HG03139 (cell line): ENCODE measurements at regions not wholly inside any gene's neighbourhood (a gene's known extent, or its start where the extent isn't known, plus 50 kb on each side); places are given as distances from the start of the nearest gene placed in this dataset.
"Not testable (repeated sequence)": the region's sequence is repeated elsewhere in the genome, so short reads cannot be mapped to it uniquely, and the experiment has no call there.

Experiments
- ATAC-seq: cut with Tn5 transposase; IDR thresholded peaks from one replicate; pipeline ENCODE4 v1.9.1; 2021; ENCODE audit not compliant: unreplicated experiment

- not testable (repeated sequence) for ATAC-seq
Observed at GRCh38 chr16:33710696-33711087, 251.3 kb downstream of the TP53TG3F start.

GRCh38 chr16:33711616-33712015 lies 252.2 kb downstream of the TP53TG3F start:
- ATAC-seq = not testable (repeated sequence)

GRCh38 chr16:33712308-33712707 lies 252.9 kb downstream of the TP53TG3F start:
- not testable (repeated sequence) for ATAC-seq

GRCh38 chr16:33712851-33713709 lies 253.7 kb downstream of the TP53TG3F start:
- ATAC-seq = not testable (repeated sequence)

- ATAC-seq = not testable (repeated sequence)
Observed at GRCh38 chr16:33713710-33714538, 254.5 kb downstream of the TP53TG3F start.

GRCh38 chr16:33731167-33731566 lies 271.8 kb downstream of the TP53TG3F start:
- ATAC-seq = not testable (repeated sequence)

GRCh38 chr16:33734650-33735049 lies 275.2 kb downstream of the TP53TG3F start:
- not testable (repeated sequence) for ATAC-seq

- ATAC-seq = not testable (repeated sequence)
Observed at GRCh38 chr16:33766869-33767765, 307.7 kb downstream of the TP53TG3F start.

GRCh38 chr16:33768710-33769109 lies 309.3 kb downstream of the TP53TG3F start:
- ATAC-seq = not testable (repeated sequence)

GRCh38 chr16:33769180-33769846 lies 309.9 kb downstream of the TP53TG3F start:
- ATAC-seq = not testable (repeated sequence)

GRCh38 chr16:33770478-33770877 lies 311.1 kb downstream of the TP53TG3F start:
- not testable (repeated sequence) for ATAC-seq

GRCh38 chr16:33771211-33771610 lies 311.8 kb downstream of the TP53TG3F start:
- not testable (repeated sequence) for ATAC-seq

GRCh38 chr16:33773966-33774365 lies 314.6 kb downstream of the TP53TG3F start:
- not testable (repeated sequence) for ATAC-seq

GRCh38 chr16:33774724-33775123 lies 315.3 kb downstream of the TP53TG3F start:
- ATAC-seq = not testable (repeated sequence)

GRCh38 chr16:33816328-33816944 lies 357.0 kb downstream of the TP53TG3F start:
- not testable (repeated sequence) for ATAC-seq

GRCh38 chr16:33824736-33825135 lies 365.3 kb downstream of the TP53TG3F start:
- ATAC-seq = not testable (repeated sequence)

GRCh38 chr16:33827522-33827921 lies 368.1 kb downstream of the TP53TG3F start:
- not testable (repeated sequence) for ATAC-seq

- ATAC-seq = not testable (repeated sequence)
Observed at GRCh38 chr16:33839157-33839556, 379.7 kb downstream of the TP53TG3F start.

- not testable (repeated sequence) for ATAC-seq
Observed at GRCh38 chr16:33844533-33844932, 385.1 kb downstream of the TP53TG3F start.
